Transverse colon (tissue), 4 donors: ENCODE measurements at regions not wholly inside any gene's neighbourhood (a gene's known extent, or its start where the extent isn't known, plus 50 kb on each side); places are given as distances from the start of the nearest gene placed in this dataset.

Experiments used
- DNase-seq: peaks from one replicate; pipeline ENCODE4 v3.0.0-alpha.2; 2019
- H3K27ac ChIP-seq, 4 donors: fragments of 200-600 bp; sonication (generic); 2 replicates each; pipeline ENCODE4 v1.5.1; 2016 to 2018; ENCODE audit warnings: inconsistent platforms in 4 of 4
- H3K27me3 ChIP-seq: fragments of 200-600 bp; sonication (generic); 2 replicates; pipeline ENCODE4 v1.5.1; 2017; ENCODE audit warnings: inconsistent platforms
- H3K36me3 ChIP-seq, 4 donors: fragments of 200-600 bp; sonication (generic); 2 replicates each; pipeline ENCODE4 v1.5.1; 2017 to 2019; ENCODE audit warnings: inconsistent platforms in 4 of 4
- H3K4me1 ChIP-seq, 4 donors: fragments of 200-600 bp; sonication (generic); 2 replicates each; pipeline ENCODE4 v1.5.1; 2017 to 2020; ENCODE audit warnings: inconsistent platforms in 4 of 4
- H3K4me3 ChIP-seq, 4 donors: fragments of 200-600 bp; sonication (generic); 1 replicate in 1 of 4; 2 replicates in 3 of 4; pipeline versions ENCODE4 v1.5.1 to v1.6.1; 2017 to 2019; ENCODE audit warnings: inconsistent platforms in 4 of 4
- H3K9me3 ChIP-seq, 2 donors: fragments of 200-600 bp; sonication (generic); 2 replicates each; pipeline ENCODE4 v1.5.1; 2017 to 2019; ENCODE audit warnings: inconsistent platforms in 2 of 2
- EP300 ChIP-seq: sonication (generic); formaldehyde crosslinking; IDR thresholded peaks from one replicate; pipeline ENCODE4 v1.6.1; 2017; ENCODE audit warnings: antibody characterized with exemption, low read depth
- POLR2A ChIP-seq: fragments of 450-650 bp; IDR thresholded peaks from one replicate; pipeline ENCODE4 v1.6.1; 2016; ENCODE audit warnings: antibody characterized with exemption, mild to moderate bottlenecking, moderate library complexity
- POLR2AphosphoS5 ChIP-seq, 3 donors: sonication (generic); formaldehyde crosslinking; IDR thresholded peaks; one replicate each; pipeline ENCODE4 v1.6.1; 2016; ENCODE audit warnings: antibody characterized with exemption in 3 of 3
- WGBS, 2 donors: methylation state at CpG; one replicate each; pipeline ENCODE4 v1.1.5; 2018; ENCODE audit warnings: low coverage in 1 of 2; 5-methylcytosine and 5-hydroxymethylcytosine counted together
- in situ Hi-C, 4 donors: fragments of 200-750 bp; cut with MboI; loops; one replicate each; pipeline versions ENCODE4 v1.15.0 to v1.15.1; 2017; ENCODE audit warnings: low sequenced_read_pairs in 3 of 4, low pct_ligation_motif_present in 1 of 4, low pct_unique_long_range_greater_than_20kb in 1 of 4
- intact Hi-C: fragments of 100-400 bp; cut with DNase I; formaldehyde crosslinking; loops from one replicate; pipeline ENCODE4 v1.15.1; 2023; ENCODE audit warnings: low total_unique reads
- TF ChIP-seq, protein P1 (sequence below), 5 experiments: fragments of 200-600 bp in 3 of 5; fragments of 450-650 bp in 2 of 5; sonication (generic) in 3 of 5; IDR thresholded peaks; 1 replicate in 2 of 5; 2 replicates in 3 of 5; pipeline ENCODE4 v1.5.1; 2016 to 2017; ENCODE audit warnings: antibody characterized with exemption in 5 of 5, inconsistent platforms in 3 of 5, mild to moderate bottlenecking in 2 of 5, moderate library complexity in 1 of 5

DNA sequence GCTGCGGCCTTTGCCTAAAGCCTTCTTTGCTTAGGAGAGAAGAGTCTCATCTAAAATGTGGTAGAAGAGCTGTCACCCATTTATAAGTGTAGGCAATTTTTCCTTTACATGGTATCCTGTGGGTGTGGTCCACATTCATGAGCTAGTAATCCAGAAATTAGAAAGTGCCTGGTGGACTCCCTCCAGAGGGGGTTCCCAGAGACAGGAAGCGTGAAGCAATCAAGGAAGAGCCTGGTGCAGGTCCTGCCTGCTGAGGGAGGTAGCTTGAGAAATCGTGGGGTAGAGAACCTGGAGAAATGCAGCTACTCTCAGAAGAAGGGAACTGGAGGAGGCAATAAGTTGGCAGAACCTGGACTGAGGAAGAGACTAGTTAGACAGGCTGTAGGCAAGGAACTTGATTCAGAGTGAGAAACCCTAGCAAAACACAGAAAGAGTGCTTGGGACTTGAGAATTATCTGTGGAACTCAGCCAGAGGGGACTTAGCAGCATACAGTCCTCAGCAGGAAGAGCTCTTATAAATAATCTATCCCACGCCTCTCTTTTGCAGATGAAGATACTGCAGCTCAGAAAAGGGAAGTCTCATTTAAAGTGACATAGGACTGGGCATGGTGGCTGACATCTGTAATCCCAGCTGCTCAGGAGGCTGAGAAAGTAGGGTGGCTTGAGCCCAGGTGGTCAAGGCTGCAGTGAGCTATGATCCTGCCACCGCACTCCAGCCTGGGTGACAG lies 182.4 kb upstream of the CCND2 start:
- WGBS, 2 donors = 53 to 72% methylated on average over 2 to 5 of the region's 5 CpGs
- Histone ChIP-seq H3K4me1 (no peaks in the 10 kb centered on the region), H3K36me3 (no peaks in the 10 kb centered on the region), H3K4me3 (no peak overlapping the region), H3K27ac (no peak overlapping the region), H3K9me3 (no peaks in the 10 kb centered on the region), H3K27me3 (peaks cover 6% of the 10 kb centered on the region)
- in situ Hi-C loops = no loop called here
- TF ChIP-seq POLR2A = no peak
- no peak for TF ChIP-seq EP300
- TF ChIP-seq, protein P1, sequence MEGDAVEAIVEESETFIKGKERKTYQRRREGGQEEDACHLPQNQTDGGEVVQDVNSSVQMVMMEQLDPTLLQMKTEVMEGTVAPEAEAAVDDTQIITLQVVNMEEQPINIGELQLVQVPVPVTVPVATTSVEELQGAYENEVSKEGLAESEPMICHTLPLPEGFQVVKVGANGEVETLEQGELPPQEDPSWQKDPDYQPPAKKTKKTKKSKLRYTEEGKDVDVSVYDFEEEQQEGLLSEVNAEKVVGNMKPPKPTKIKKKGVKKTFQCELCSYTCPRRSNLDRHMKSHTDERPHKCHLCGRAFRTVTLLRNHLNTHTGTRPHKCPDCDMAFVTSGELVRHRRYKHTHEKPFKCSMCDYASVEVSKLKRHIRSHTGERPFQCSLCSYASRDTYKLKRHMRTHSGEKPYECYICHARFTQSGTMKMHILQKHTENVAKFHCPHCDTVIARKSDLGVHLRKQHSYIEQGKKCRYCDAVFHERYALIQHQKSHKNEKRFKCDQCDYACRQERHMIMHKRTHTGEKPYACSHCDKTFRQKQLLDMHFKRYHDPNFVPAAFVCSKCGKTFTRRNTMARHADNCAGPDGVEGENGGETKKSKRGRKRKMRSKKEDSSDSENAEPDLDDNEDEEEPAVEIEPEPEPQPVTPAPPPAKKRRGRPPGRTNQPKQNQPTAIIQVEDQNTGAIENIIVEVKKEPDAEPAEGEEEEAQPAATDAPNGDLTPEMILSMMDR (IDR thresholded peaks at IDR 0.05) = no peak
- no peak for TF ChIP-seq POLR2AphosphoS5 (IDR thresholded peaks at IDR 0.05)
- no peak for DNase-seq
- intact Hi-C loops = no loop called here

DNA sequence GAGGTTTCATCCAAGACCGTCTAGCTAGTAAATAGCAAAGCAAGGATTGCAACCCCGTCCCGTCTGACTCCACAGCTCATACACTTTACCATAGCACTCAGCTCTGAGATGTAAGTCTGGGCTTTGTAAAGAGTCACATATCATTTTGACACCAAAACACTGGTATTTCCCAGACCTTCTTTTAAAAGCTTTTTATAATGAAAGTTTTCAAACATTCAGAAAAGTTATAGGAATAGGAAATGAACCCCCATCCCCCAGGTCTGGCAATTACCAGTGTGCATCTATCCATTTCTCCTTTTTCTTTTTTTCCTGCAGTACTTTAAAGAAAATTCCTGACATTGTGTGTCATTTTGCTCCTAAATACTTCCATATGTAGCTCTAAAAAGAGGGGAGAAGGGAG lies 183.6 kb upstream of the CCND2 start:
- DNase-seq = no peak
- H3K27ac ChIP-seq = no peak overlapping the region

DNA sequence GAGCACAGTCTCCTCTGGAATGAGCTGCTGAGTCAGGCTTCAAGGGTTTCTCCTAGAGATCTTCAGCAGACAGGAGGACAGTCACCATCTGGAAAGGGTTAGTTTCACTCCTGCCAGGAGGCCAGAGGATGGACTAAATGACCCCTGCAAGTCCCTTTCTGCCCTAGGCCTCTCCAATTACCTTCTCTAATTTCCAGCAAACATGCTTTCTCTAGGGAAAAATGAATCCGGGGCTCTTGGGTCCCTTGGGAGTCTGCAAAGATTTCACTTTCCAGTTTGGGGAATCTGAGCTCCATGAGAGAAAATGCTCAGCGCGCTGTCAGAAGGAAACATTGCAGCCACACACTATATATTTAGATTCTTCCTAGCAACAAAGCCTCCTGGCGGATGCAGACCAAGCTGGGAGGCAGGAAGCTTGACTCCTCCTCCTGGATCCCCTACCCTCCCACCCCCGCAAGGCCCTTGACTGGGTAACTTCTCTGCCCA lies 184.4 kb upstream of the CCND2 start:
- no peak overlapping the region for H3K4me3 ChIP-seq
- 70% methylated on average over 5 of the region's 5 CpGs; no CpG with 5 or more reads in 1 of the 2 donors for WGBS, 2 donors
- no peak for DNase-seq
- no peaks in the 10 kb centered on the region for H3K9me3 ChIP-seq
- no peaks in the 10 kb centered on the region for H3K4me1 ChIP-seq
- H3K27ac ChIP-seq = no peak overlapping the region
- in situ Hi-C loops (no loop called here), intact Hi-C loops (no loop called here)
- peaks cover 3% of the 10 kb centered on the region for H3K27me3 ChIP-seq
- TF ChIP-seq EP300 = no peak
- no peak for TF ChIP-seq POLR2A
- TF ChIP-seq, protein P1 (IDR thresholded peaks at IDR 0.05) = no peak
- TF ChIP-seq POLR2AphosphoS5 (IDR thresholded peaks at IDR 0.05) = no peak
- H3K36me3 ChIP-seq = no peaks in the 10 kb centered on the region

More for the DNA sequence above, 183.6 kb upstream of the CCND2 start:
- in situ Hi-C loops (no loop called here), intact Hi-C loops (no loop called here)
- H3K27me3 ChIP-seq = peaks cover 6% of the 10 kb centered on the region
- WGBS, 2 donors = 80 to 91% methylated on average over 1 to 3 of the region's 3 CpGs
- H3K4me1 ChIP-seq = no peaks in the 10 kb centered on the region
- TF ChIP-seq, protein P1 (IDR thresholded peaks at IDR 0.05) = no peak
- TF ChIP-seq POLR2AphosphoS5 (IDR thresholded peaks at IDR 0.05) (no peak), EP300 (no peak), POLR2A (no peak)
- no peaks in the 10 kb centered on the region for H3K9me3 ChIP-seq
- no peak overlapping the region for H3K4me3 ChIP-seq
- no peaks in the 10 kb centered on the region for H3K36me3 ChIP-seq

DNA sequence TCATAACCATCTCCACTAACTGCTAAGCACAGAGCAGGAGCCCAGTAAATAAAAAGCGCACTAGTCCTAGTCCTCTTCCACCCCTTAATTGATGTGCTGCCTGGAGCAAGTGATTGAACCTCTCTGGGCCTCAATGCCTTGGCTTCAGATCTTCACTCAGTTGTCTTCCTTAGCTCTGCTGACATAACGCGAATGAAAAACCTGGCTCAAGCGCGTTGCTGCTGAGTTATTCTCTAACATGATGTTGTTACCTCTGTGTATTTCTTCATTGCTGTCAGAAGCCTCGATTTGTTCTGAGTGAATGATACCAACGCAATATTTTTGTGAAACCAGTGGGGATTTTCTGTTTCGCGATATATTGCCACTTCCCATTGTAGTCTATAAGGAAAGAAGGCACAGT lies 185.1 kb upstream of the CCND2 start:
- Histone ChIP-seq H3K9me3 (no peaks in the 10 kb centered on the region), H3K36me3 (no peaks in the 10 kb centered on the region), H3K27ac (no peak overlapping the region), H3K4me3 (no peak overlapping the region), H3K4me1 (no peaks in the 10 kb centered on the region), H3K27me3 (no peaks in the 10 kb centered on the region)
- WGBS, 2 donors = 97% methylated on average over 7 to 9 of the region's 9 CpGs
- DNase-seq = no peak
- intact Hi-C loops (no loop called here), in situ Hi-C loops (no loop called here)
- no peak for TF ChIP-seq EP300
- TF ChIP-seq POLR2AphosphoS5 (IDR thresholded peaks at IDR 0.05) = no peak
- TF ChIP-seq, protein P1 (IDR thresholded peaks at IDR 0.05) = no peak
- no peak for TF ChIP-seq POLR2A
